Upper lobe of left lung (tissue), 6 donors: ENCODE measurements at regions not wholly inside any gene's neighbourhood (a gene's known extent, or its start where the extent isn't known, plus 50 kb on each side); places are given as distances from the start of the nearest gene placed in this dataset.
A peak's percentile ranks its signal among the peaks of the same experiment; 100 is the strongest.
"Not testable (repeated sequence)": the region's sequence is repeated elsewhere in the genome, so short reads cannot be mapped to it uniquely, and the experiment has no call there.

Source experiments
- ATAC-seq, 2 donors: fragments of 200-7000 bp; cut with Tn5 transposase; one replicate each; pipeline ENCODE4 v1.9.1; 2022; ENCODE audit warnings: mild to moderate bottlenecking in 2 of 2, moderate library complexity in 2 of 2; ENCODE audit not compliant: low FRiP score in 2 of 2
- DNase-seq, 2 donors: peaks; one replicate each; pipeline ENCODE4 v3.0.0-alpha.2; 2019 to 2020
- H3K27ac ChIP-seq, 4 donors: fragments of 200-600 bp; sonication (generic); one replicate each; pipeline ENCODE4 v1.5.1; 2016 to 2019
- H3K27me3 ChIP-seq, 4 donors: fragments of 200-600 bp; sonication (generic); one replicate each; pipeline ENCODE4 v1.5.1; 2017 to 2019
- H3K36me3 ChIP-seq, 4 donors: fragments of 200-600 bp; sonication (generic); one replicate each; pipeline ENCODE4 v1.5.1; 2016 to 2019
- H3K4me1 ChIP-seq, 4 donors: fragments of 200-600 bp; sonication (generic); one replicate each; pipeline ENCODE4 v1.5.1; 2018 to 2019
- H3K4me3 ChIP-seq, 4 donors: fragments of 200-600 bp; sonication (generic); one replicate each; pipeline ENCODE4 v1.5.1; 2017 to 2019; ENCODE audit warnings: mild to moderate bottlenecking in 2 of 4, moderate library complexity in 1 of 4
- H3K9me3 ChIP-seq, 4 donors: fragments of 200-600 bp; sonication (generic); one replicate each; pipeline ENCODE4 v1.5.1; 2018 to 2019
- CTCF ChIP-seq, 6 experiments: fragments of 450-650 bp in 4 of 6; fragments of 200-600 bp in 2 of 6; sonication (generic) in 2 of 6; IDR thresholded peaks; one replicate each; pipeline ENCODE4 v1.5.1; 2016 to 2019; ENCODE audit warnings: antibody characterized with exemption in 6 of 6
- EP300 ChIP-seq, 4 donors: sonication (generic); formaldehyde crosslinking; IDR thresholded peaks; one replicate each; pipeline ENCODE4 v1.5.1; 2017; ENCODE audit warnings: antibody characterized with exemption in 4 of 4, control low read depth in 2 of 4
- POLR2A ChIP-seq, 4 donors: fragments of 450-650 bp; IDR thresholded peaks; one replicate each; pipeline ENCODE4 v1.5.1; 2016 to 2017; ENCODE audit warnings: antibody characterized with exemption in 4 of 4, mild to moderate bottlenecking in 2 of 4
- POLR2AphosphoS5 ChIP-seq, 2 donors: sonication (generic); formaldehyde crosslinking; IDR thresholded peaks; one replicate each; pipeline ENCODE4 v1.5.1; 2017; ENCODE audit warnings: antibody characterized with exemption in 2 of 2
- WGBS, 2 donors: methylation state at CpG; one replicate each; pipeline ENCODE4 v1.1.5; 2017 to 2018; 5-methylcytosine and 5-hydroxymethylcytosine counted together
- donor health status: DM: no; HTN: no; CAD: no; lungs with moderate emphysema.
- donor health status: DM: no; HTN: yes; CAD: no; lungs with severe emphysema.

DNA sequence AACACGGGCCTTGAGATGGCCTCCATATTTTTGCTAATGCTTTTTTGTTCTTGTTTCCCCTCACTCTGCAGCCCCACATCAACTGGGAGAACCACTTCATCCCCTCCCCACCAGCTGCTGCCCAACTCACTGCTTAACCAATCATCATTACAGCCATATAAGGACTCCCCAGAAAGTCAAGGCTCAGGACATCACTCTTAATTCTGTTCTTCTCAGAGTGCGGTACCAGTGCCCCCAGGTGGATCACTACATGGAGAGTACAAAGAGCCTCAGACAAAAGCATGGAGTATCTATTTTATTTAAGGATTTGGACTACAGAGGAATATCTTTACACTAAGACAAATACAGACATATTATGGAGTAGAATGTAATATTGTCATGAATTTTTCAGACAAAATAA, 340.6 kb downstream of the PAX3 start:
- ATAC-seq (no peak), DNase-seq (no peak)
- no peaks in the 10 kb centered on the region for H3K36me3 ChIP-seq
- TF ChIP-seq EP300 (IDR thresholded peaks at IDR 0.05) = no peak
- TF ChIP-seq CTCF (IDR thresholded peaks at IDR 0.05) = no peak
- no peak for TF ChIP-seq POLR2AphosphoS5 (IDR thresholded peaks at IDR 0.05)
- no peak for TF ChIP-seq POLR2A (IDR thresholded peaks at IDR 0.05)
- H3K9me3 ChIP-seq = no peaks in the 10 kb centered on the region
- H3K4me3 ChIP-seq = no peak overlapping the region
- 81 to 83% methylated on average over 2 of the region's 2 CpGs for WGBS, 2 donors
- H3K4me1 ChIP-seq = no peaks in the 10 kb centered on the region
- H3K27ac ChIP-seq = no peak overlapping the region
- no peaks in the 10 kb centered on the region for H3K27me3 ChIP-seq

- DNase-seq = no peak
- Histone ChIP-seq H3K9me3 (no peaks in the 10 kb centered on the region), H3K4me1 (peaks cover 0 to 3% (median 0%) of the 10 kb centered on the region in 4 donors), H3K4me3 (no peak overlapping the region), H3K27ac (no peak overlapping the region), H3K27me3 (no peaks in the 10 kb centered on the region), H3K36me3 (no peaks in the 10 kb centered on the region)
- no peak for ATAC-seq
- TF ChIP-seq EP300 (IDR thresholded peaks at IDR 0.05) = no peak
- TF ChIP-seq POLR2AphosphoS5 (IDR thresholded peaks at IDR 0.05) = no peak
- no peak for TF ChIP-seq CTCF (IDR thresholded peaks at IDR 0.05)
- TF ChIP-seq POLR2A (IDR thresholded peaks at IDR 0.05) = no peak
- 94% methylated on average over 8 of the region's 8 CpGs for WGBS, 2 donors
Observed at GRCh38 chr2:221948076-221948475, 350.7 kb downstream of the PAX3 start.

DNA sequence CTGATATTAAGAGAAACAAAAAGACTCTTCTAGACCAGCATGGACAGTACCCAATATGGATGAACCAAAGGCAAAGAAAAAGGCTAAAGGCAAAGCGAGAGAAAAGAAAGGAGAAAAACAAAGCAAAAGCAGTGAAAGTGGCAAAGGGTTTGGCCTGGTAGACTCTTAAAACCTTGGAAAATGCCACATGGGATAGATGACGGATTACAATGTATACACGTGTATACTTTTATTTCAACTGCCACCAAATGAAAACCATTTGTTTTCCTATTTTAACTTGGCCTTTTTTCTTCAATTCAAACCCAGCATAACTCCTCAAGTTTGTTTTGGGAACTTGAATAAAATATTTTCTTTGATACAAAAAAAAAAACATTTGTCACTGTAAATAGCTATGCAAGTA, 354.3 kb downstream of the PAX3 start:
- not testable (repeated sequence) for DNase-seq, H3K27me3 ChIP-seq, ATAC-seq, H3K9me3 ChIP-seq, H3K27ac ChIP-seq, H3K36me3 ChIP-seq, H3K4me3 ChIP-seq
- 92% methylated on average over 3 of the region's 3 CpGs for WGBS, 2 donors
- H3K4me1 ChIP-seq = peaks cover 0 to 13% (median 3%) of the 10 kb centered on the region in 4 donors

DNA sequence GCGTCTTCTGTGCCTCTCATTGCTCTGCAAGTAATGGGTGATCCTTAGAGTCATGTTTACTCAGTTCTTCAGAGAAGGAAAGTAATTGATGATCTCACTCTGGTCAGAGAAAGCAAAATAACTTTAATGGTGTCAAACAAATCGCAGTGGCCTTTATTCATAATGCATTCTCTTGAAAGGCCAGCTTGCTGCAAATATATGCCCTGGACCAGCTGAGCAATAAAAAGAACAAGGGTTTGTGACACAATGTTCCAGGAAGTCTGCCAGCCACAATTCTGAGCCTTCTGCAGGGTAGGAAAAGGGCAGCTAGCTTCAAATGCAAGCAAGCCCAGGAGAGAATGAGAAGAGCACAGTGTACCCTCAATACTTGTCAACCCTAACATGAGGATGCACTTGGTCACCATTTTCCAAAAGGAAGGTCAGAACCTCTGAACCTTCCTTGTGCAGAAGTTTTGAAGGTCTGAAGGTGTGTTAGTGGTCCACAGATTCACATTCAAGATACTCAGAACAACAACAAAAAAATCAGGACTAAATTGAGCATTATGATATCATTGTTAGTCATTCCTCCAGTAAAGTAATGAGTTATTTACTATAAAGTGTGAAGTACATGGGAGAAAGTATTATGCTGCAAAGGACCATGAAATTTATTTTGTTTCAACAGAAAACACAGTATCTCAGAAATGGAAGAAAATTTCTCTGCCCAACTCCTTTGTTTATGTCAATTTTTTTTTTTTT, 355.6 kb downstream of the PAX3 start:
- Histone ChIP-seq H3K4me3 (no peak overlapping the region), H3K9me3 (no peaks in the 10 kb centered on the region), H3K27me3 (no peaks in the 10 kb centered on the region), H3K27ac (peak overlapping the region; percentile 17 to 54 (median 43)), H3K36me3 (no peaks in the 10 kb centered on the region), H3K4me1 (peaks cover 0 to 13% (median 3%) of the 10 kb centered on the region in 4 donors)
- WGBS, 2 donors = 36 to 46% methylated on average over 2 of the region's 2 CpGs
- DNase-seq = peak in 1 of 2 donors; percentile 57
- TF ChIP-seq EP300 (IDR thresholded peaks at IDR 0.05) = peak in 1 of 4 donors; percentile 11
- TF ChIP-seq CTCF (IDR thresholded peaks at IDR 0.05) = no peak
- peak; percentile 24 to 43 for TF ChIP-seq POLR2AphosphoS5 (IDR thresholded peaks at IDR 0.05)
- peak; percentile 46 to 49 for ATAC-seq

DNA sequence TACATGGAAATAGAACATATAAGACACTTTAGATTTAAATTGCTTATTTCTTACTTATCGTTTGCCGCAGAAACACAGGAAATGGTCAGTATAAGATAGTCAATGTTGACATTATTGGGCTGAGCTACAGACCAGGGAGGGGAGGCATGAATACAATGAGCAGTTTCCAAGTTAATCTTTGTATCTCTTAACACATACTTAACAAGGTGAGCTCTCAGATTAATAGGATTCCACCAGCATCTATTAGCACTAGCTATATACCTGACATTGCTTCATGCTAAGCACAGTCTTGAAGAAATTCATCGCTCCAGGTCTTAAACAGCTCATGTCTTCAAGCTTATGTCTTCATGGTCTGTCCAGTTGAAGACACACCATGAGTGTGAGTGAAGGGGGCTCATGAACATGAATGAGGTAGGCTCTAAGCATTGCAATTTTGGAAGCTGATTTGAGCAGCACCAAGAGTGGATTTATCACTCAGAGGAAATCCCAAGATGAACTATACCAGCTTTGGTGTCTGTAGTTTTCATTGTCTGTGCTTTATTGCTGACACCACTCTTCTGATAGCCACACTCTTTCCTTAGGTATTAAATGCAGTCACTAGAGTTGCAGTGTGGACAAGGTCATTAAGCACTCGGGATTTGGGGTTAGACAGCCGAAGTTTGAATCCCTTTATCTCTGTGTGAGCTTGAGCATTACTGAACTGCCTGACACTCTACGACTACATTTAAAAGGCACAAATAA, 359.3 kb upstream of the EPHA4 start:
- no peaks in the 10 kb centered on the region for H3K27me3 ChIP-seq
- WGBS, 2 donors = 73 to 80% methylated on average over 6 of the region's 6 CpGs
- TF ChIP-seq POLR2AphosphoS5 (IDR thresholded peaks at IDR 0.05) = no peak
- no peaks in the 10 kb centered on the region for H3K36me3 ChIP-seq
- H3K4me1 ChIP-seq = no peaks in the 10 kb centered on the region
- ATAC-seq (no peak), DNase-seq (no peak)
- no peak overlapping the region for H3K27ac ChIP-seq
- no peaks in the 10 kb centered on the region for H3K9me3 ChIP-seq
- no peak overlapping the region for H3K4me3 ChIP-seq
